Progenitor cell of endocrine pancreas (in vitro differentiated cells): ENCODE measurements at regions not wholly inside any gene's neighbourhood (a gene's known extent, or its start where the extent isn't known, plus 50 kb on each side); places are given as distances from the start of the nearest gene placed in this dataset.
A peak's percentile ranks its signal among the peaks of the same experiment; 100 is the strongest.

Source experiments
- DNase-seq: peaks from one replicate; pipeline ENCODE4 v3.0.0; 2021; ENCODE audit warnings: low spot score; ENCODE audit not compliant: unreplicated experiment
- H3K27ac Mint-ChIP-seq: 2 replicates; pipeline ENCODE4 v1.8.0; 2021; ENCODE audit warnings: mild to moderate bottlenecking, moderate library complexity, mixed read lengths
- H3K27me3 Mint-ChIP-seq: 2 replicates; pipeline ENCODE4 v1.8.0; 2021; ENCODE audit warnings: mixed read lengths
- H3K36me3 Mint-ChIP-seq: 2 replicates; pipeline ENCODE4 v1.8.0; 2022; ENCODE audit warnings: mixed read lengths; ENCODE audit not compliant: insufficient read depth
- H3K4me1 Mint-ChIP-seq: 2 replicates; pipeline ENCODE4 v1.8.0; 2021; ENCODE audit warnings: low read depth, mixed read lengths
- H3K4me3 Mint-ChIP-seq: 2 replicates; pipeline ENCODE4 v1.8.0; 2021; ENCODE audit warnings: low read depth, mild to moderate bottlenecking, moderate library complexity, mixed read lengths
- H3K9me3 Mint-ChIP-seq: 2 replicates; pipeline ENCODE4 v1.8.0; 2021; ENCODE audit warnings: low read depth, mixed read lengths
- CTCF ChIP-seq: fragments of 200-600 bp; sonication (generic); IDR thresholded peaks from one replicate; pipeline ENCODE4 v1.5.0; 2021; ENCODE audit warnings: antibody characterized with exemption, mild to moderate bottlenecking; ENCODE audit not compliant: unreplicated experiment

- Mint-ChIP-seq H3K27me3 (no peaks in the 10 kb centered on the region), H3K27ac (no peak overlapping the region), H3K4me1 (no peaks in the 10 kb centered on the region), H3K36me3 (no peaks in the 10 kb centered on the region), H3K9me3 (no peaks in the 10 kb centered on the region), H3K4me3 (no peak overlapping the region)
- no peak for TF ChIP-seq CTCF
- no peak for DNase-seq
Measured at GRCh38 chr3:117192888-117193287, 483.3 kb downstream of the TUSC7 start.

- no peak overlapping the region for H3K27ac Mint-ChIP-seq
- no peaks in the 10 kb centered on the region for H3K27me3 Mint-ChIP-seq
- H3K4me3 Mint-ChIP-seq = no peak overlapping the region
- H3K36me3 Mint-ChIP-seq = no peaks in the 10 kb centered on the region
- TF ChIP-seq CTCF = peak; percentile 34
- no peaks in the 10 kb centered on the region for H3K4me1 Mint-ChIP-seq
- DNase-seq = no peak
- H3K9me3 Mint-ChIP-seq = no peaks in the 10 kb centered on the region
Measured at GRCh38 chr3:117193390-117193789, 483.8 kb downstream of the TUSC7 start.

GRCh38 chr3:117195034-117195433 lies 485.5 kb downstream of the TUSC7 start:
- H3K4me3 Mint-ChIP-seq = no peak overlapping the region
- peaks cover under 1% of the 10 kb centered on the region for H3K4me1 Mint-ChIP-seq
- H3K27ac Mint-ChIP-seq = no peak overlapping the region
- peaks cover 3% of the 10 kb centered on the region for H3K9me3 Mint-ChIP-seq
- TF ChIP-seq CTCF = no peak
- DNase-seq = no peak
- no peaks in the 10 kb centered on the region for H3K27me3 Mint-ChIP-seq
- H3K36me3 Mint-ChIP-seq = no peaks in the 10 kb centered on the region

- no peak for TF ChIP-seq CTCF
- Mint-ChIP-seq H3K27ac (no peak overlapping the region), H3K4me3 (no peak overlapping the region), H3K4me1 (peaks cover 23% of the 10 kb centered on the region), H3K36me3 (peaks cover 3% of the 10 kb centered on the region), H3K27me3 (no peaks in the 10 kb centered on the region), H3K9me3 (peaks cover 11% of the 10 kb centered on the region)
- DNase-seq = no peak
Measured at GRCh38 chr3:117200962-117201361, 491.4 kb downstream of the TUSC7 start.

- Mint-ChIP-seq H3K4me3 (no peak overlapping the region), H3K36me3 (peaks cover 3% of the 10 kb centered on the region), H3K27me3 (no peaks in the 10 kb centered on the region), H3K27ac (no peak overlapping the region), H3K9me3 (peaks cover 11% of the 10 kb centered on the region), H3K4me1 (peaks cover 24% of the 10 kb centered on the region)
- DNase-seq = no peak
- TF ChIP-seq CTCF = no peak
Measured at GRCh38 chr3:117201901-117202774, 492.6 kb downstream of the TUSC7 start.
